HFF-Myc (cell line): ENCODE measurements at regions not wholly inside any gene's neighbourhood (a gene's known extent, or its start where the extent isn't known, plus 50 kb on each side); places are given as distances from the start of the nearest gene placed in this dataset.

Source experiments
- DNase-seq: peaks from one replicate; pipeline ENCODE4 v3.0.0-alpha.2; 2011; ENCODE audit warnings: low read depth; ENCODE audit errors: extremely low read depth
- H3K4me3 ChIP-seq: replicated peaks from 2 replicates; pipeline ENCODE4 v1.5.1; 2011; ENCODE audit warnings: low read depth, mild to moderate bottlenecking, control low read depth, low read length
- CTCF ChIP-seq: IDR thresholded peaks from 2 replicates; pipeline ENCODE4 v1.5.1; 2012; ENCODE audit warnings: mild to moderate bottlenecking, low read depth, low read length, control low read depth; ENCODE audit errors: missing control alignments

- no peak for DNase-seq
- no peak for TF ChIP-seq CTCF
- H3K4me3 ChIP-seq = no peak overlapping the region
Measured at GRCh38 chr7:41809940-41810576, 107.2 kb upstream of the INHBA start.

GRCh38 chr7:41809529-41809939 lies 106.6 kb upstream of the INHBA start:
- no peak overlapping the region for H3K4me3 ChIP-seq
- no peak for TF ChIP-seq CTCF
- no peak for DNase-seq

- no peak for DNase-seq
- H3K4me3 ChIP-seq = no peak overlapping the region
- TF ChIP-seq CTCF = no peak
Measured at GRCh38 chr7:41809116-41809515, 106.2 kb upstream of the INHBA start.

GRCh38 chr7:41808541-41808940 lies 105.7 kb upstream of the INHBA start:
- no peak for DNase-seq
- TF ChIP-seq CTCF = no peak
- H3K4me3 ChIP-seq = no peak overlapping the region

DNA sequence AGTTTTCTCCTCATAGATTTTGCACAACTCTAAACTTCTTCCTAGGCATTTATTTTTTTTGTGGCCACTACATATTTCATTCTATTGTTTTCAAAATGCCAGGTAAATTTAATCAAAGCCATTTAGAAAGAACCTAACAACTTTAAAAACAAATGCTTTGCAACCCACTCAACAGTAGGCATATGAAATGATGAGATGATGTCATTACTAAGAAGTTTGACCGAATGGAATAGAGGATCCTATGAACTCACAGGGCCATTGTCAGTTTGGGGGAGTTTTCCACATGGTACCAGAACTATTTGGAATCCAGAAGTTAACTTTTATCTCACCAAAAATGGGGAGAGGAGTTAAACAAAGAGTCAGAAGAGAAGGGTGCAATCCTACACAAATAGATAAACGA lies 100.7 kb upstream of the INHBA start:
- TF ChIP-seq CTCF = no peak
- no peak overlapping the region for H3K4me3 ChIP-seq
- no peak for DNase-seq

DNA sequence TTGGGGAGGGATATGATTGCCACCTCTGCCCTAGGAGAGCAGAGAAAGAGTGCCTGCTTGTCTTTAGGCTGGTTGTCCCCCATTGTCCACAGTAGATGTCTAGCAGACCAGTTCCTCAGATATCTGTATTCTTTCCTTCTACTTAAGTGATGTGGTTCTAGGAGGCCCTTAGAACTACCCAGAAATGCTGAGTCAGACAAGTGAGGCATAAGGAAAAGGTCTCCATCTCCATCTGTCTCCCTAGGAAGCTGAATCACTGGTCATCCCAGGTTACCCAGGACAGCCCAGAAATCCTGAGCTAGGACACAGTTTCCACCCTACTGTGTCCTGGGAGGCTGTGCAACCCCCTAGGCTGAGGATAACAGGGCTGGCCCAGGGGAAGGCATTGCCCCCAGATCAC lies 93.4 kb upstream of the INHBA start:
- DNase-seq = no peak

More for the DNA sequence above, 93.4 kb upstream of the INHBA start:
- no peak for TF ChIP-seq CTCF
- no peak overlapping the region for H3K4me3 ChIP-seq
